HUES64 (cell line): ENCODE measurements at regions not wholly inside any gene's neighbourhood (a gene's known extent, or its start where the extent isn't known, plus 50 kb on each side); places are given as distances from the start of the nearest gene placed in this dataset.

ENCODE experiments used
- H3K27ac ChIP-seq: 2 replicates; pipeline ENCODE4 v1.7.0; 2013; ENCODE audit warnings: low read depth, low read length, inconsistent platforms
- H3K27me3 ChIP-seq: 2 replicates; pipeline ENCODE4 v1.6.1; 2013; ENCODE audit warnings: mild to moderate bottlenecking, low read length; ENCODE audit not compliant: insufficient read depth
- H3K36me3 ChIP-seq: 2 replicates; pipeline ENCODE4 v1.6.1; 2013; ENCODE audit warnings: mild to moderate bottlenecking, low read length; ENCODE audit not compliant: insufficient read depth
- H3K4me1 ChIP-seq: 2 replicates; pipeline ENCODE4 v1.6.1; 2013; ENCODE audit warnings: mild to moderate bottlenecking, low read length, moderate library complexity; ENCODE audit not compliant: insufficient read depth
- H3K4me3 ChIP-seq: 2 replicates; pipeline ENCODE4 v1.5.1; 2013; ENCODE audit warnings: mild to moderate bottlenecking, low read length, moderate library complexity
- H3K9ac ChIP-seq: 2 replicates; pipeline ENCODE4 v1.6.1; 2013; ENCODE audit warnings: mild to moderate bottlenecking, low read depth, low read length
- H3K9me3 ChIP-seq: 2 replicates; pipeline ENCODE4 v1.6.1; 2013; ENCODE audit warnings: low read depth, low read length; ENCODE audit not compliant: insufficient read depth
- WGBS: fragments of 150-250, 120-280 bp; methylation state at CpG from one replicate; pipeline ENCODE4 v1.1.7; 2013; ENCODE audit warnings: missing lambda C conversion rate; 5-methylcytosine and 5-hydroxymethylcytosine counted together

DNA sequence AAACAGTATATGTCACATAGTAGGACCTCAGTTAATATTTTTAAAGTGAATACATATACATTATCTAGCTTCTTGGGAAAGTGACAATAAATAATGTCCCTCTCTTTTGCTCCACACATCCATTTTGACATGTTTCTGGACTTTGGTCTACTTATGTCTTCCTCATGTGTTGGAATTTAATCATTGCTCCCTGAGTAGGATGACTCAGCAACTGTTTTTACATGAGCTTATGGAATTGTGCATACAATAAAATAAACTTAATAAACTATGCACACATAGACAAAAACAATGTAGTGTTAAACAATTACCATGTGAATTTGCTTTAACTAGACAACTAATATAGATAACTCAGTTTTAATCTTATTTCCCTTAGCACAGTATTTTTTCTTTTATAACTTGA lies 503.8 kb downstream of the TFAP2B start:
- no peak overlapping the region for H3K27ac ChIP-seq
- H3K9me3 ChIP-seq = peaks cover 8% of the 10 kb centered on the region
- no peaks in the 10 kb centered on the region for H3K36me3 ChIP-seq
- H3K4me3 ChIP-seq = no peak overlapping the region
- H3K9ac ChIP-seq = no peak overlapping the region
- H3K4me1 ChIP-seq = peaks cover 5% of the 10 kb centered on the region; the same call in 1 of the 2 replicates
- no peaks in the 10 kb centered on the region for H3K27me3 ChIP-seq

DNA sequence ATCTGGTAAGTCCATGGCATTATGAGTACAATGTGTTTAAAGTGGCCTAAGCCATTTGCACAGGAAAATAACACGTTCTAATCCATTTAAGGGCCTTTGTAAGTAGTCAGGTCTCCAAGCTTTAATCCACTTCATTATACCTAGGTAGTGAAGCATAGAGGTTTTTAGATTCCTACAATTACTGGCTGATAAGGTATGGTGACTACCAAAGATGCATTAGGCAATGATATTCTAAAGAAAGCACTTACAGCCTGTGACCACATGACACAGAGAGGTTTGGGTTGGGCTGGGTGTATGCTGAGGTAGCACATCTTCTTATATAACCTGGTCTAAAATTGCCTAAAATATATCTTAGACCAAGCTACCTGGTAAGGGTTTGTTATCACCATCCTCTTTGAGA lies 504.4 kb downstream of the TFAP2B start:
- H3K9me3 ChIP-seq = peaks cover 8% of the 10 kb centered on the region
- H3K27me3 ChIP-seq = no peaks in the 10 kb centered on the region
- H3K36me3 ChIP-seq = no peaks in the 10 kb centered on the region
- no peak overlapping the region for H3K27ac ChIP-seq
- WGBS = 83% methylated on average over 1 of the region's 1 CpG
- no peak overlapping the region for H3K4me3 ChIP-seq
- no peak overlapping the region for H3K9ac ChIP-seq
- peaks cover 5% of the 10 kb centered on the region; the same call in 1 of the 2 replicates for H3K4me1 ChIP-seq

DNA sequence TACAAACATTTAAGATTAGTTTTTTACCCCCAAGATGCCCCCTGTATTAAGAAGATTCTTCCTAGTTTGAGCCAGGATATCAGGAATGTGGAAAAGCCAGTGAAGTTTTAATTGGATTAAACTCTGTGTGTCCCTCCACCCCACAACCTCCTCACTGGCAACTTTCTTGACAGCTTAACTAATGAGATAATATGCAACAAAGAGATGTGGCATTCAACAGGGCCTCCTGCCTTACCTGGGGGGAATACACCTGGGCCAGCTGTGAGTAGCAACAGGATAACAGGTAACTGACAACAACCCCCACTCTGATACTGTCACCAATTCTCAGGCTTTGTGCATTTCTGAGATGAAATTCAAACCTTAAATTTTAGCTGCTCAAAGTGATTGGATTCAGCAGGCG lies 512.3 kb downstream of the TFAP2B start:
- WGBS = 93% methylated on average over 1 of the region's 1 CpG
- Histone ChIP-seq H3K9ac (no peak overlapping the region), H3K36me3 (no peaks in the 10 kb centered on the region), H3K27me3 (no peaks in the 10 kb centered on the region), H3K4me1 (peaks cover 8% of the 10 kb centered on the region; the same call in 1 of the 2 replicates), H3K4me3 (no peak overlapping the region), H3K27ac (no peak overlapping the region), H3K9me3 (no peaks in the 10 kb centered on the region)

DNA sequence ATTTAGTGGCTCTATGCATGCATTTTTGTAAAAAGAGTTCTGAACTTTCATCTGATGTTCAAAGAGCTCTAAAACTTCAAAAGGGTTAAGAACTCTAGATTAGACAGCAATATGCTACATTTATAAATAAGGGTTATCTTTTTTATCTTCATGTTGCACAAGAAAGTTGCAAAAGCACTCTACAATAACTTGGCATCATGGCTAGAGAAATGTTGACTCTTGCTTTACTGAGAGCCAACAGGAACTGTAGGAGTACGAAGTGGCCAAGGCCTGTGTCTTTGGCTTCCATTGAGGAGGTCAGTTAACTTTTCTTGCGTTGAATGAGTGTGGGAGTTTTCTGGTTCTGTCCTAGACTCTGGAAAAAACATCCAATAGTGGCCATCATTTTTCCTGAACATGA lies 516.9 kb downstream of the TFAP2B start:
- Histone ChIP-seq H3K4me3 (no peak overlapping the region), H3K9me3 (no peaks in the 10 kb centered on the region), H3K27me3 (no peaks in the 10 kb centered on the region), H3K9ac (no peak overlapping the region), H3K4me1 (peaks cover 22% of the 10 kb centered on the region), H3K36me3 (no peaks in the 10 kb centered on the region), H3K27ac (no peak overlapping the region)
- 92% methylated on average over 2 of the region's 2 CpGs for WGBS

DNA sequence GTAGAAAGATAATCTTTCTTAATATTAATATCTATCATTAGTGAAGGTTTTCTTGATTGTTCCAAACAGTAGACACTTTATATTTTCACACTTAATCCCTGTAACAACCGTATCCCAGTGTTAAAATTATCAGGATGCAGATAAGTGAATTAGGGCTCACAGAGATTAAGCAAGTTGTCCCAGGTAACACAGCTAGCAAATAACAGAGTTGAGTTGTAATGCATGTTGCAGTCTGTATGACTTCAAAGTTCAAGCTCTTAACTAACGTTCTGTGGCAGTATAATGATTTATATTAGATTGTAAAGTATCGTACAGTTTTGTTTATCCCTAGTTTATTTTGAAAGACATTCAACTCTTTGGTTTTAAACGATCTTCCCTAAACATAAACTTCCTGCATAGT lies 517.5 kb downstream of the TFAP2B start:
- Histone ChIP-seq H3K36me3 (no peaks in the 10 kb centered on the region), H3K9ac (no peak overlapping the region), H3K27me3 (no peaks in the 10 kb centered on the region), H3K4me1 (peaks cover 16% of the 10 kb centered on the region), H3K4me3 (no peak overlapping the region), H3K9me3 (no peaks in the 10 kb centered on the region), H3K27ac (no peak overlapping the region)
- WGBS = 95% methylated on average over 2 of the region's 4 CpGs

DNA sequence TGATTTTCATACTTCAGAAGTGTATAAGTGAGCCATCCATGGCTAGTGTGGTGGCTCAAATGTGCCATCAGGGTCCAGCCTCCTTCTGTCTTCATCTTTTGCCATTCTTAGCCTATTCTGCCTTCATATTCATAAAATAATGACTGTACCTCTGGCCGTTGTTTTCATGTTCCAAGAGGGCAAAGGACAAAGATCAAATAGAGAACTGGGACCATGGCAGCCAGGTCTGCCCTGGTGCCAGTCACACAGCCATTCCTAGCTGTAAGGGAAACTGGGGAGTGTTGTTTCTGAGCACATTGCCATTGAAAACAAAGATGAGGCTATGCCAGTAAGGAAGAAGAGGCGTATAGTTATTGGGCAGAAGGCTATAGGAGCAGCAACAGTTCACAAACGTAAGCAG lies 518.6 kb downstream of the TFAP2B start:
- peaks cover 14% of the 10 kb centered on the region for H3K4me1 ChIP-seq

DNA sequence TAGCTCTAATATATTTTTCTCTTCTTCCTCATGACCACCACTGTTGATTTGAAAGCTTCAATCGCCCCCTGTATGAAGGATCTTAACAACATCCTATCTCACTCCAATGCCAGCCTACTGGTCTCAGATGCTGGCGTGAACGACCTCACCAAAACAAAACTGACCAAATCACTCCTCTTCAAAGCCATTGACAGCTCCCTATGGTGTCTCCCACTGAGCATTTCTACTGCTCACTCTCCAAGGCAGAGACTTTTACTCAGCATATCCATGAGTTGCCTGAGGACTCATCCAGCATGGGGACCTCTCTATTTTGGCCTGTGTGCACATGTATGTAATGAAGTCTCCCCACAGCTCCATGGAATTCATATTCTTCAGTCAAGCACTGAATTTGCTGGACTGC lies 520.4 kb downstream of the TFAP2B start:
- H3K9ac ChIP-seq = no peak overlapping the region
- peaks cover 14% of the 10 kb centered on the region for H3K4me1 ChIP-seq
- H3K27ac ChIP-seq = no peak overlapping the region; the same call in 1 of the 2 replicates
- no peaks in the 10 kb centered on the region for H3K36me3 ChIP-seq
- no peaks in the 10 kb centered on the region for H3K27me3 ChIP-seq
- H3K9me3 ChIP-seq = no peaks in the 10 kb centered on the region
- 47% methylated on average over 3 of the region's 3 CpGs for WGBS
- H3K4me3 ChIP-seq = no peak overlapping the region

More for the DNA sequence above, 518.6 kb downstream of the TFAP2B start:
- Histone ChIP-seq H3K4me3 (no peak overlapping the region), H3K27ac (no peak overlapping the region), H3K27me3 (no peaks in the 10 kb centered on the region), H3K9ac (no peak overlapping the region), H3K36me3 (no peaks in the 10 kb centered on the region), H3K9me3 (no peaks in the 10 kb centered on the region)
- WGBS = 90% methylated on average over 3 of the region's 3 CpGs

DNA sequence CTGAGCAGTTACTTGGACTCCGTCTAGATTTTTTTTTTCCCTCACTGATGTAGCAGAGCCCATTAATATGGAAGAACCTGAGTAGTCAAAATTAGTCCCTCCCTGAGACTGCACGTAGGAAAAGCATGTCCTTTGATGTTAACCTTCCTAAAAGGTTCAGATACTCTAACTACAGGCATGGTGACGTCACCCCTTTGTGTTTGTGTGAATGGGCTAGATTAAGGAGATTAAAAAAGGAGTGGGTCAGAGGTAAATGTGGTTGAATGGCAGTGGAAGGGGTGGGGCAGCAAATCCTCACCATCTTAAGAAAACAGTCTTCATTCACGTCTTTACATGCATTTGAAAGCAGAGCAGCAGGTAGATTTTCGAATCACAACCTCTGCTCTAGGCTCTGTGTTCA lies 521.1 kb downstream of the TFAP2B start:
- WGBS = 22% methylated on average over 5 of the region's 5 CpGs
- Histone ChIP-seq H3K4me3 (no peak overlapping the region), H3K36me3 (no peaks in the 10 kb centered on the region), H3K9ac (no peak overlapping the region), H3K9me3 (no peaks in the 10 kb centered on the region), H3K27me3 (no peaks in the 10 kb centered on the region), H3K27ac (no peak overlapping the region; the same call in 1 of the 2 replicates), H3K4me1 (peaks cover 14% of the 10 kb centered on the region)

DNA sequence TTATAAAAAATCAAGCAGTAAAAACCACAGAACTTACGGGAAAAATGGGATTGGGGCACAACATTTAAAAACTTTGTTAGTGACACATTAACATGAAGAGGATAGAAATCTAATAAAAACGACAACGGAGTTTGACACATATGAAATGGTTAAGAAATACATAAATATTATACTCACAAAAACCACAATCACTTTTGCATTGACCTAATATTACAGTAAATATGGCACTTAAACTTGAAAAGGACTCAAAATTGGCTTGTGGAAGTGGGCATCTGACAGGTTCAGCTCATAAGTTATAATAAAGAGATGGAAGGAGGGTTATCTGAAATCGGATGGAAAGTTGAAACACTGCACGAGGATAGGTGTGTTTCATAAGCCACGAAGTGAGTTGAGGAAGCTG lies 523.7 kb downstream of the TFAP2B start:
- peaks cover 14% of the 10 kb centered on the region for H3K4me1 ChIP-seq
- no peaks in the 10 kb centered on the region for H3K27me3 ChIP-seq
- 91% methylated on average over 4 of the region's 6 CpGs for WGBS
- no peaks in the 10 kb centered on the region for H3K36me3 ChIP-seq
- H3K9ac ChIP-seq = no peak overlapping the region
- no peak overlapping the region for H3K27ac ChIP-seq
- no peak overlapping the region for H3K4me3 ChIP-seq
- no peaks in the 10 kb centered on the region for H3K9me3 ChIP-seq

DNA sequence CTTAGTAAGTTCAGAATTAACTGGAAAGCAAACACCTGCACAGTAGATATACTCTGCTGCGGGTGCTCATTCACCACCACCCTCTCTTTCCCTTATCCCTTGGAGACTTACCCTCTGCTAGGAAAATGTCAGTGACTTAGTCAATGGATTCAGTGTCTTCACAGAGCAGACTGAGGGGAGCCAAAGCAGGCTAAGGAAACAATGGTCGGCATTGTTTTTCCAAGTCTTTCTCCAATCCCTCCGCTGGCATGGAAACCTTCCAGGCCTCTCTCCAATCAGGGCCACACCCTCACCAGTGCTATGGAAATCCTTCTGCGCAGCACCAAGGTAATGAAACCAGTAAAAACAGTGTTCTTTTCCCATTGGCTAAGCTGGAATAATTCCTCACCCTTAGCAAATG lies 531.2 kb downstream of the TFAP2B start:
- no peaks in the 10 kb centered on the region for H3K9me3 ChIP-seq
- H3K4me3 ChIP-seq = no peak overlapping the region
- no peaks in the 10 kb centered on the region for H3K4me1 ChIP-seq
- no peak overlapping the region for H3K27ac ChIP-seq
- no peaks in the 10 kb centered on the region for H3K36me3 ChIP-seq
- H3K9ac ChIP-seq = no peak overlapping the region
- no peaks in the 10 kb centered on the region for H3K27me3 ChIP-seq
- WGBS = 95% methylated on average over 4 of the region's 4 CpGs

DNA sequence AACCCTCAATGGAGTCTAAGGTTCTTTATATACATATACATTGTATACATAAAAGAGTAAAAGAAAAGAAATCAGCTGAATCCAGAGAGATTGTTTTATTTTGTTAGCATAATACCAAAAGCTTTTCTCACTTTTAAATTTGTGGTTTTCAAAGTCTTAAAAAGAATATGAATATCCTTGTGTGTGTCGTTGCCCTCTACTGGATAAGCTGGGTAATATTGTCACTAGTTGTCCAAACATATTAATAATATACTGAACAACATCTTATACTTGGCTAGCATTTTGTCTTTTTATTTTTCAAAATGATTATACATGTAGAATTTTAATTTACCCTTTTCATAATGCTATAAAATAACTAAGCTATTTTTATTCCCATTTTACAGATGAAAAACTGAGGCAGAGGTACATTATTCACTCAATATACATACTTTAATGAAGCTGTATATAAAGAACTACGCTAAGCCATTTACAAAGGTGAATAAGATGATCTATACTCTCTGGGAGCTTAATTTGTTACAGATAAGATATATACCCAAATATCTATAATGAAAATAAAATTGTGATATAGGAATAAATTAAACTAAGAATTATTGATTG lies 531.7 kb downstream of the TFAP2B start:
- no peaks in the 10 kb centered on the region for H3K27me3 ChIP-seq
- H3K36me3 ChIP-seq = no peaks in the 10 kb centered on the region
- no peak overlapping the region for H3K9ac ChIP-seq
- no peaks in the 10 kb centered on the region for H3K4me1 ChIP-seq
- H3K9me3 ChIP-seq = no peaks in the 10 kb centered on the region
- H3K27ac ChIP-seq = no peak overlapping the region
- WGBS = no CpG with 5 or more reads among the region's 2 CpGs
- H3K4me3 ChIP-seq = no peak overlapping the region

DNA sequence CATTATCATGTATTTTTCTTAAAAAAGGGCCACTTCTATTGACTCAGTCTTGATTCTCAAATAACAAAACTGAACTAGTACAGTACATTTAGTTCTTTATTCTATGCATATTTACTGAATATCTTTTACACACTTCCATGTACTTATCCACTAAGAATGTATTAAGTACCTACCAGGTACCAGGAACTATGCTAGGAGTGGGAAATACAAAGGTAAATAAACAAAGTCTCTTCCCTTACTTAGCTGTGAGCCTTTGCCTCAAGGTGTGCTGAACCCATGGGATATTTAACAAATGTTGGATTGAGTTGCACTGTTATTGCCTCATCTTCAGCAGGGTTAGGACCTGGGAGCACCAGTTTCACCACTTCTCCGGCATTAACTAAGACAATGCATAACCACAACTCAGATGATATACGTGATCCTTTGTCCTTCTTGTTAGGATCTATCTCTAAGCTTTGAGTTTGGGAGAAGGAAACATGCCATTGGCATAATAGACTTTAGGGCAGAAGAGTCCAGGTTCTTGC lies 533.9 kb downstream of the TFAP2B start:
- Histone ChIP-seq H3K4me3 (no peak overlapping the region), H3K27ac (no peak overlapping the region), H3K36me3 (no peaks in the 10 kb centered on the region), H3K27me3 (no peaks in the 10 kb centered on the region), H3K9ac (no peak overlapping the region), H3K4me1 (no peaks in the 10 kb centered on the region), H3K9me3 (no peaks in the 10 kb centered on the region)
- 90% methylated on average over 2 of the region's 2 CpGs for WGBS
